Lower leg skin (tissue), 3 donors: ENCODE measurements at regions not wholly inside any gene's neighbourhood (a gene's known extent, or its start where the extent isn't known, plus 50 kb on each side); places are given as distances from the start of the nearest gene placed in this dataset.

Source experiments
- CTCF ChIP-seq, 3 donors: fragments of 450-650 bp; IDR thresholded peaks; one replicate each; pipeline ENCODE4 v1.5.1; 2016; ENCODE audit warnings: antibody characterized with exemption in 3 of 3, mild to moderate bottlenecking in 3 of 3, moderate library complexity in 2 of 3
- POLR2A ChIP-seq, 2 donors: fragments of 450-650 bp; IDR thresholded peaks; one replicate each; pipeline ENCODE4 v1.6.1; 2016 to 2017; ENCODE audit warnings: antibody characterized with exemption in 2 of 2, mild to moderate bottlenecking in 1 of 2, moderate library complexity in 1 of 2

- no peak for TF ChIP-seq CTCF (IDR thresholded peaks at IDR 0.05)
- no peak for TF ChIP-seq POLR2A (IDR thresholded peaks at IDR 0.05)
Measured at GRCh38 chr18:10114717-10115463, 201.1 kb downstream of the VAPA start.
